Stimulated activated CD4-positive, alpha-beta T cell treated with anti-CD3 and anti-CD28 coated beads, Interleukin-2, amount 100 ng/mL, for 4 hours (primary cell): ENCODE measurements at regions not wholly inside any gene's neighbourhood (a gene's known extent, or its start where the extent isn't known, plus 50 kb on each side); places are given as distances from the start of the nearest gene placed in this dataset.
"Not testable (repeated sequence)": the region's sequence is repeated elsewhere in the genome, so short reads cannot be mapped to it uniquely, and the experiment has no call there.

Source experiments
- DNase-seq: peaks from one replicate; pipeline ENCODE4 v3.0.0-alpha.2; 2020; ENCODE audit warnings: low read depth

- DNase-seq = no peak
Observed at GRCh38 chr10:3342771-3343170, 170.2 kb upstream of the PITRM1 start.

- DNase-seq = no peak
Observed at GRCh38 chr10:3340127-3340730, 167.6 kb upstream of the PITRM1 start.

GRCh38 chr10:3339531-3339950, 167.0 kb upstream of the PITRM1 start:
- DNase-seq = no peak

- DNase-seq = no peak
Observed at GRCh38 chr10:3339121-3339520, 166.5 kb upstream of the PITRM1 start.

GRCh38 chr10:3337741-3338140, 165.2 kb upstream of the PITRM1 start:
- DNase-seq = no peak

GRCh38 chr10:3336673-3337293, 164.2 kb upstream of the PITRM1 start:
- DNase-seq = no peak

- DNase-seq = no peak
Observed at GRCh38 chr10:3333426-3333825, 160.8 kb upstream of the PITRM1 start.

- no peak for DNase-seq
Observed at GRCh38 chr10:3331690-3332230, 159.2 kb upstream of the PITRM1 start.

GRCh38 chr10:3331187-3331586, 158.6 kb upstream of the PITRM1 start:
- DNase-seq = no peak

- no peak for DNase-seq
Observed at GRCh38 chr10:3330663-3331062, 158.1 kb upstream of the PITRM1 start.

- DNase-seq = no peak
Observed at GRCh38 chr10:3325954-3326750, 153.6 kb upstream of the PITRM1 start.

GRCh38 chr10:3324612-3325038, 152.0 kb upstream of the PITRM1 start:
- no peak for DNase-seq

- DNase-seq = no peak
Observed at GRCh38 chr10:3323865-3324498, 151.4 kb upstream of the PITRM1 start.

- no peak for DNase-seq
Observed at GRCh38 chr10:3321123-3321522, 148.5 kb upstream of the PITRM1 start.

GRCh38 chr10:3319811-3320226, 147.2 kb upstream of the PITRM1 start:
- no peak for DNase-seq

- not testable (repeated sequence) for DNase-seq
Observed at GRCh38 chr10:3318480-3318807, 145.9 kb upstream of the PITRM1 start.

- DNase-seq = not testable (repeated sequence)
Observed at GRCh38 chr10:3317553-3318479, 145.2 kb upstream of the PITRM1 start.

GRCh38 chr10:3314445-3315085, 142.0 kb upstream of the PITRM1 start:
- not testable (repeated sequence) for DNase-seq

- peak; percentile 24 for DNase-seq
Observed at GRCh38 chr10:3313784-3314444, 141.3 kb upstream of the PITRM1 start.

- no peak for DNase-seq
Observed at GRCh38 chr10:3312403-3312940, 139.9 kb upstream of the PITRM1 start.
